Stimulated activated naive B cell treated with anti-CD40 and anti-IgM and Interleukin-4, amounts not matched to agents 10 μg/mL and 1 μg/mL and 100 μg/mL, for 72 hours (primary cell): ENCODE measurements at regions not wholly inside any gene's neighbourhood (a gene's known extent, or its start where the extent isn't known, plus 50 kb on each side); places are given as distances from the start of the nearest gene placed in this dataset.

Experiments
- ATAC-seq, 2 donors: fragments of 150-1000 bp; cut with Tn5 transposase; replicated peaks; 2 replicates each; pipeline ENCODE4 v1.10.0; 2021; ENCODE audit warnings: moderate library complexity in 1 of 2
- DNase-seq: peaks from one replicate; pipeline ENCODE4 v3.0.0; 2021
- H3K27ac Mint-ChIP-seq: one replicate; pipeline ENCODE4 v1.8.0; 2022; ENCODE audit warnings: mild to moderate bottlenecking, mixed read lengths
- H3K27me3 Mint-ChIP-seq, 2 donors: one replicate each; pipeline ENCODE4 v1.8.0; 2022; ENCODE audit warnings: mixed read lengths in 2 of 2
- H3K36me3 Mint-ChIP-seq, 2 donors: one replicate each; pipeline ENCODE4 v1.8.0; 2022; ENCODE audit warnings: mixed read lengths in 2 of 2, mild to moderate bottlenecking in 1 of 2
- H3K4me1 Mint-ChIP-seq, 2 donors: one replicate each; pipeline ENCODE4 v1.8.0; 2022; ENCODE audit warnings: mixed read lengths in 2 of 2, mild to moderate bottlenecking in 1 of 2
- H3K4me3 Mint-ChIP-seq, 2 donors: one replicate each; pipeline ENCODE4 v1.8.0; 2022; ENCODE audit warnings: mild to moderate bottlenecking in 2 of 2, mixed read lengths in 2 of 2, moderate library complexity in 1 of 2
- H3K9me3 Mint-ChIP-seq, 2 donors: one replicate each; pipeline ENCODE4 v1.8.0; 2022; ENCODE audit warnings: mixed read lengths in 2 of 2, mild to moderate bottlenecking in 1 of 2

DNA sequence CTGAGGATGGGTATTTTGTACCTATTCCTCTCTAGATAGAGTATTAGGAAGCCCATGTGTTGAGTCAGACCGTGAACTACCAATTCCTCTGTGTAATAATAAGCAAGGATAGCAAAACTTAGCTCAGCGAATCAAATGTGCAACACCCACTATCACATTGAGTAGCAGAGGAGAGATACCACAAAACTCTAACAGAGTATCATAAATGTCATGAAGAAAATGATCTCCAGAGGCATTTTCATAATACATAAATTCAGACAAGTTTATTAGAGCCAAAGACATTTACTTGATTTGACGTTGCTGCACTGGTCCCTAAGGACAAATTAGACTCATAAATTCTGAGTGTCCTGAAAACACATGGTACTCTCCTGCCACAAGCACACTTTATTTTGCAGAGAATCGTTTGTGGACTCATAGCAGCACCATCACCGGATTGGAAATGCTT, 245.2 kb downstream of the HAO1 start:
- ATAC-seq, result no peak
- no peak overlapping the region for H3K27ac Mint-ChIP-seq
- peaks cover 0 to 4% of the 10 kb centered on the region in 2 donors for H3K9me3 Mint-ChIP-seq

DNA sequence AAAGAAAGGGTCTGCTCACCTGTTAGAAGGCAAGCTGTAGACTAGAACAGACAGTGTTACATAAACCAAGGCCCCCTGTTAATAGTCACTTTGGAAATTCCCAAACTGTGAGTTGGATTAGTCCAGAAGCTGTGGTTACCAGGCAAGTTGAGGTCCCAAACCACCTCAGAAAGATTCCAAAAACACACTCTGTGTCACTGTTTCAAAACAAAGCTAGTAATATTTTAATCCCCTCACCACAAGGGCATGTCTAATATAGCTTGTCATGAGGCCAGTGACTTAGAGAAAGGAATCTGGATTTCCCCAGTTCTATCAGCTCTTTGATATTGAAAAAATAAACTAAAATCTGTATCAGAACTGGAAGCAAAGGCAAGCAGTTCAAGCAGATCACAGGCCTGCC, 244.6 kb downstream of the HAO1 start:
- no peak for ATAC-seq
- no peak for DNase-seq

More for the DNA sequence above, 245.2 kb downstream of the HAO1 start:
- no peak for DNase-seq
- H3K36me3 Mint-ChIP-seq, result no peaks in the 10 kb centered on the region
- H3K4me1 Mint-ChIP-seq, result no peaks in the 10 kb centered on the region
- H3K27me3 Mint-ChIP-seq, result no peaks in the 10 kb centered on the region
- H3K4me3 Mint-ChIP-seq, result no peak overlapping the region

DNA sequence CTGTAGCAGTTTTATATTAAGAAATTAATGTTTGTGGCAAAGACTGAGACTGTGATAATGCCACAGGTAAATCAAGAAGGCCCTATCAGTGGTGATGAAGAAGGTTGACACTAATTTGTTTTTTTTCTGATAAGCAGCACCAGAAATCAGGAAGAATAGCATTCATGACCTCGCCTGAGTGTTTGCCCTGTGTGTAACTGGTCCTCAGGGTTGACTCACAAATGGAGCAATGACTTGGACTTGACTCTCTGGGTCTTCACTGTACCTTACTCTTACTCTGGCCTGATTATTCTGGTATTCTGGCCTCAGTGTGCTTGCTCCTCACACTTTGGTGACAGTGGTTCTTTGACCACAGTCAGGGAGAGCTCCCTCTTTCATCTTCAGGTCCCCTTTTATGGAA, 243.9 kb downstream of the HAO1 start:
- no peak for ATAC-seq
- Mint-ChIP-seq H3K27me3 (no peaks in the 10 kb centered on the region), H3K4me3 (no peak overlapping the region), H3K36me3 (no peaks in the 10 kb centered on the region), H3K27ac (no peak overlapping the region), H3K4me1 (no peaks in the 10 kb centered on the region), H3K9me3 (peaks cover 3 to 5% of the 10 kb centered on the region in 2 donors)
- DNase-seq, result no peak

More for the DNA sequence above, 244.6 kb downstream of the HAO1 start:
- Mint-ChIP-seq H3K36me3 (no peaks in the 10 kb centered on the region), H3K9me3 (peaks cover under 1 to 1% of the 10 kb centered on the region in 2 donors), H3K4me1 (no peaks in the 10 kb centered on the region), H3K27me3 (no peaks in the 10 kb centered on the region), H3K27ac (no peak overlapping the region), H3K4me3 (no peak overlapping the region)

DNA sequence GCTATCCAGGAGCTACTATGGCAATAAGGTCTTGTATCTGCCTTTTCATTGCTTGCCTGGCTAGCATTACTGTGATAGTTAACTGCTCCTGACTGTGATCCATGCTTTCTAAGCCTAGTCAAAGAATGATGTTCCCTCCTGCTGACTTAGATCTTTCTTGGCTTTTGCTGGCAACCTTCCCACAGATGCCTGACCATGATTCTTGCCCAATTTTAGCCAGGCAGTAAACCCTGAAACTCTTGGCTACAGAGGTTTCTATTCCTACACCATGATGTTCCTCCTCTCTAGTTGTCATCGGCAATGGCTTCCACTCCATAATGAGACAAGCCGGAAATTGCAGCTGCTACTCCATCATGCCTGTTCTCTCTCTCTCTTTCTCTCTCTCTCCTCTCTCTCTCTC, 238.1 kb downstream of the HAO1 start:
- no peak for DNase-seq
- Mint-ChIP-seq H3K4me3 (no peak overlapping the region), H3K9me3 (peaks cover 3 to 5% of the 10 kb centered on the region in 2 donors), H3K4me1 (no peaks in the 10 kb centered on the region), H3K27ac (no peak overlapping the region), H3K36me3 (no peaks in the 10 kb centered on the region), H3K27me3 (peaks cover 0 to 5% of the 10 kb centered on the region in 2 donors)
- ATAC-seq, result no peak

DNA sequence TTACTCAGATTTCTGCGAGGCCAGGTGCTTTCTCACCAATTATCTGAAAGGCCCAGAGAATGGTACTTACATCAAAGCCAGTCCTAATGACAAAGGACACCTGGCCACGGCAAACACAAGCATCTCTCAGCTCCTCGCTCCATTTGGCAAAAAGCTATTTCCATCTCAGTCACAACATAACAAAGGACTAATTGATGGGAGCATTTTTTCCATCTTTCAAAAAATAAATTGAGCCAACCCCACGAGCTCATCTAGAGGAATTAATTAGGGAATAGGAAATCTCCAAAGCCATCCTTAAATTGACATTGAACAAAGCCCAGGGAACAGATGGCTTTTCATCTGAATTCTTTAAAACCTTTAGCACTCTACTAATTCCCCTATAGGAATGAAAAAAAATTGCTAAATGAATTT, 236.7 kb downstream of the HAO1 start:
- no peak for ATAC-seq
- Mint-ChIP-seq H3K4me3 (no peak overlapping the region), H3K4me1 (no peaks in the 10 kb centered on the region), H3K27me3 (peaks cover 0 to 5% of the 10 kb centered on the region in 2 donors), H3K36me3 (no peaks in the 10 kb centered on the region), H3K9me3 (peaks cover 3 to 5% of the 10 kb centered on the region in 2 donors), H3K27ac (no peak overlapping the region)
- no peak for DNase-seq

DNA sequence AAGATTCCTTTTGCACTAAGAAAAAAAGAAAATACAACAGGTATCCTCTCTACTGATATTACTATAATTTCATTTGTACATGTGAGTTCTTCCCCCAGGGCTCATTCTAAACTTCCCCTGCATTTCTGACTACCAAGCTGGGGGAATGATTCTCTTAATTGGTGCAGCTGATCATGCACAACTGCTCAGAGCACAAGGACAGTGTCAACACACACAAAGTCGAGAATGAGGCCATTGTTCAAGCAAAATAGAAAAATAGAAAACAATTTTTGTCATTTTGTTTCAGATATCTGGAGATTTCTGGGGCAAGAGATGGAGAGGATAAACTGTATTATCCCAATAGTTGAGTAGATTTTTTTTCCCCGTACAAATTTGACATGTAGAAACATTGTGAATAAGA, 236.3 kb downstream of the HAO1 start:
- Mint-ChIP-seq H3K27ac (no peak overlapping the region), H3K27me3 (peaks cover 0 to 5% of the 10 kb centered on the region in 2 donors), H3K4me1 (no peaks in the 10 kb centered on the region), H3K36me3 (no peaks in the 10 kb centered on the region), H3K4me3 (no peak overlapping the region), H3K9me3 (peaks cover 3 to 5% of the 10 kb centered on the region in 2 donors)
- DNase-seq (no peak), ATAC-seq (no peak)

DNA sequence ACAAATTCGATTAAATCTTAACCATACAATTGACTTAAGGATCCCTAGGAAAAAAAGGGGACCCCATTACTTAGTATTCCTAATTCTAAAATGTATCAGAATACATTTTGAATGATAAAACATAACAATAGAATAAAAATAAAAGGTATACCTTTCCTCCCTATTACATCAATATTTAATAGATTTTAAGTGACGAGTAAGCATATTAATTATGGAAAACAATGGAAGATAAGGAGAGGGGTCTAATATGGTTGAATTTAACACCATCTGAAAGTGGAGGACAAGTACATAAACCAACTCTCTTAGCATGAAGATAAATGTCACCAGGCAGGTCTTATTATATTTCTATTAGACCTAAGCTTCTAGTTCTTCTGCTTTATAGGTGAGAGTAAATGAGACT, 232.1 kb downstream of the HAO1 start:
- H3K4me3 Mint-ChIP-seq, result no peak overlapping the region
- no peaks in the 10 kb centered on the region for H3K4me1 Mint-ChIP-seq
- no peaks in the 10 kb centered on the region for H3K36me3 Mint-ChIP-seq
- H3K9me3 Mint-ChIP-seq, result no peaks in the 10 kb centered on the region
- H3K27me3 Mint-ChIP-seq, result peaks cover 0 to 5% of the 10 kb centered on the region in 2 donors
- no peak for DNase-seq
- no peak overlapping the region for H3K27ac Mint-ChIP-seq
- no peak for ATAC-seq

DNA sequence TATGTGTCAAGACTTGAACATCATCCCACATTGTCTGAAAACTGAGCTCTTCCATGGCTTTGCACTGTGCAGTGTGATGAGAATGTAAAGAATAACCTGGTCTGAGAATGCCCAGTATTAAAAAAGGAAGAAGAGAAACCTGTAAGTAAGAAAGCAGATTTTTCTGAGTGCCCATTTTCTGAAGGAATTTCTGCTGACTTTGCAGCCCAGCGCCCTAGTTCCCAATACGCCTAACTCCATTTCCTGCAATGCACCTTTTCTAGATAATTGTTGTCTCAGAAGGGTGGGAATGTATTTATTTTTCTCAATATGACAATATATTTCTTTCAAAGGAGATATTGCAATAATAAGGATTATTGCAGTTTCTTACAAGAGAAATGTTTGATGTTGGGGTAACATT, 231.5 kb downstream of the HAO1 start:
- Mint-ChIP-seq H3K4me1 (no peaks in the 10 kb centered on the region), H3K9me3 (no peaks in the 10 kb centered on the region), H3K4me3 (no peak overlapping the region), H3K36me3 (no peaks in the 10 kb centered on the region), H3K27ac (no peak overlapping the region), H3K27me3 (peaks cover 0 to 5% of the 10 kb centered on the region in 2 donors)
- no peak for DNase-seq
- no peak for ATAC-seq

DNA sequence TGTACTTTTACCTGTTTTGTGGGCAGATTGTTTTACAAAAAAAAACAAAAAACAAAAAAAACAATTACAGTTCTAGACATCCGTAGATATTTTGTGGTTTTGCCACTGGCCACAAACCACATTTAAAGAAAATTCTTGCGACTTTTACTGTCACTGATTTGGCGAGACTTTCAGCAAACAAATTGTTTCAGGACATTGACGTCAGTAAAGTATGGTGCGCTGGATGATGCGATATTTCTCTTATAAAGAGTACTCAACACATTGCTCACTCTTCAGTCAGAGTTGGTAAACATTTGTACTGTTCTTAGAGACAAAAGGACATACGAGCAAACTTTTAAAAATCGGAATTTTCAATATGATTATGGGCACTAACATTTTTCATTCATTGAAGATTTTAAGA, 229.8 kb downstream of the HAO1 start:
- DNase-seq, result no peak
- H3K36me3 Mint-ChIP-seq, result no peaks in the 10 kb centered on the region
- no peaks in the 10 kb centered on the region for H3K4me1 Mint-ChIP-seq
- no peaks in the 10 kb centered on the region for H3K9me3 Mint-ChIP-seq
- H3K27me3 Mint-ChIP-seq, result peaks cover 0 to 5% of the 10 kb centered on the region in 2 donors
- H3K27ac Mint-ChIP-seq, result no peak overlapping the region
- ATAC-seq, result no peak
- no peak overlapping the region for H3K4me3 Mint-ChIP-seq

DNA sequence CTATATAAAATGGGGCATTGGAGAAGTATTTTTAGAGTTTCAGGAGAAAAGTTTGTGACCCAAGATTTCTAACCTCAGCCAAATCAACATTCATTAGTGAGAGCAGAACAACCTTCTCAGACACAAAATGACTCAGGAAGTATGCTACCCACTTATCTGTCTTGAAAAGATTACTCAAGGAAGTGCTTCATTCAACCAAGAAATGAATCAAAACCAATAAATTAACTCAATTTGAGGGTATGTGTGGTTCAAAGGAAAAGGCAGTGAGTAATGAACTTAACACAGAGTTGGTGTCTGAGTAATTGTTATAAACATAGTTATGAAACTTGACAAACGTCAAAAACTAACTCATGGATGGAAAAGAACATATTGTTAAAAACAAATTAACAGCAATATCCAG, 227.6 kb downstream of the HAO1 start:
- Mint-ChIP-seq H3K4me3 (no peak overlapping the region), H3K36me3 (no peaks in the 10 kb centered on the region), H3K27ac (no peak overlapping the region), H3K4me1 (no peaks in the 10 kb centered on the region), H3K27me3 (no peaks in the 10 kb centered on the region), H3K9me3 (no peaks in the 10 kb centered on the region)
- DNase-seq (no peak), ATAC-seq (no peak)

DNA sequence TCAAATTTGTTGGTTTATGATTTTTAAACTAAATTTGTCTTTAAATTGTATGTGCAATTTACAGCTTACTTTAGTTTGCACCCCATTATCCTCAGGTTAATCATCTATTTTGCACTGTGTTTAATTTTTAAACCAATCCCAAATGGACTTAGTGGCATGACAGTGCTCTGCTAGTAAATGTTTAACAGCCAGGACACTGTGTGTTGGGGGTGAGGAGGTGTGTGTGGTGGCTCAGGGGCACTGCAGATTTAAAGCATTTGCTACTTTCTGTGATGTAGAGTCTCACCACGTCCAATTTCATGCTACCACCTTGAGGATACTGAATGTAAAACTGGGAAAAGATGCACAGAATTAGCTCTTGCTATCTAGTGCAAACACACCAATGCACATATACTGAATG, 225.7 kb downstream of the HAO1 start:
- DNase-seq, result no peak
- no peaks in the 10 kb centered on the region for H3K27me3 Mint-ChIP-seq
- no peak for ATAC-seq
- H3K4me3 Mint-ChIP-seq, result no peak overlapping the region
- no peaks in the 10 kb centered on the region for H3K4me1 Mint-ChIP-seq
- H3K36me3 Mint-ChIP-seq, result no peaks in the 10 kb centered on the region
- no peak overlapping the region for H3K27ac Mint-ChIP-seq
- H3K9me3 Mint-ChIP-seq, result no peaks in the 10 kb centered on the region

DNA sequence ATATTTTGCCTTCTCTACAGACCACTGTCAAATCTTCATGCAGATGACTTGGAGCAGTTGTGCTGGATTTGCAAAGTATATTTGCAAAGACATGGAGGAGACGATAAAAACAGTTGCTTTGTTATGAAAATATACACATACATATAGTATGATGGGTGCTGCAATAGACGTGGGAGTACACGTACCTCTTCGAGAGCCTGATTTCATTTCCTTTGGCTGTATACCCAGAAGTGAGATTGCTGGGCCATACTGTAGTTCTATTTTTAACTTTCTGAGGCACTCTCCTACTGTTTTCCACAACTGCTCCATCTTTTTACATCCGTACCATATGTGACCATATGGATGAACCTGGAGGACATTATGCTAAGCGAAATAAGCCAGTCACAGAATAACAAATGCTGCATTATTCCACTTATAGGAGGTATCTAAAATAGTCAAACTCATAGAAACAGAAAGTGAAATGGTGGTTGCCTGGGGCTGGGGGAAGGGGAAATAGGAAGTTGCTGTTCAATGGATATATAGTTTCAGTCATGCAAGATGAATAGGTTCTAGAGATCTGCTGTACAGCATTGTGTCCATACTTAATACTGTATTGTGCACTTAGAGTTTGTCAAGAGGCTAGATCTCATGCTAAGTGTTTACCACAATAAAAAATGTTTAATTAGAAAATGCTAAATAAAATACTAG, 223.8 kb downstream of the HAO1 start:
- ATAC-seq (no peak), DNase-seq (no peak)
- Mint-ChIP-seq H3K4me3 (no peak overlapping the region), H3K27ac (no peak overlapping the region), H3K36me3 (no peaks in the 10 kb centered on the region), H3K4me1 (no peaks in the 10 kb centered on the region), H3K27me3 (no peaks in the 10 kb centered on the region), H3K9me3 (peaks cover 2 to 3% of the 10 kb centered on the region in 2 donors)

DNA sequence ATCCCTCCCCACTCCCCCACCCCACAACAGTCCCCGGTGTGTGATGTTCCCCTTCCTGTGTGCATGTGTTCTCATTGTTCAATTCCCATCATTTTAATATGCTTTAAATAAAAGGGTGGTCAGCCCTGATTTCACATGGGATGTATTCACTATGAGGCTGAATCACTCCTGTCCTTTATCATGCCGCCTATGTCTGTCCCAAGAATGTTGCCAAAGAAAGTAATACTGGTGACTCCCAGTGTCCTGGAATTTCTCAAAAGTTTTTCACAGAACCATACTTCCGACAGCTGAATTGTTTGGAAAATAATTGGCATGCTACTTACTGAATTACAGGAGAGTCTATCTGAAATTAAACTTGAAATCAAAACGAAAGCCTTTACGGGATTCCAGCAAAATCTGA, 217.7 kb downstream of the HAO1 start:
- Mint-ChIP-seq H3K4me3 (no peak overlapping the region), H3K27me3 (no peaks in the 10 kb centered on the region), H3K27ac (no peak overlapping the region), H3K4me1 (no peaks in the 10 kb centered on the region), H3K9me3 (peaks cover 2 to 3% of the 10 kb centered on the region in 2 donors), H3K36me3 (no peaks in the 10 kb centered on the region)
- DNase-seq (no peak), ATAC-seq (no peak)

DNA sequence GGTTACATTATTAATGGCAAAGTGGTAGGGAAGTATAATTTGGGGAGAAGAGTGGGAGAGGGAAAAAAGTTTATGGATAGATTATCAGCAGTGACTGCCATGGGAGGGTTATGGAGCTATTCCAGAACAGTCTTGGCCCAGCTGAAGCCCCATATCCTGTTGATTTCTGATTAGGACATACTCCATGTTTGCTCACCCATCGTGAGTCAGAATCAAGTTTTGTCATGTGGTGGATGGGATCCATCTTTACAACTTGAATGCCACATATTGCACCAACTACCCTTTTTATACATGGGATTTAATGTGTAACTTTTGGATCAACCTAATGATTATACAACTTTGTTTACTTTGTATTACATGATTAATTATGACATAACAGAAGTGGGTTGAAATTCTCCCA, 217.0 kb downstream of the HAO1 start:
- no peaks in the 10 kb centered on the region for H3K36me3 Mint-ChIP-seq
- H3K4me3 Mint-ChIP-seq, result no peak overlapping the region
- H3K27ac Mint-ChIP-seq, result no peak overlapping the region
- peaks cover 2 to 3% of the 10 kb centered on the region in 2 donors for H3K9me3 Mint-ChIP-seq
- no peaks in the 10 kb centered on the region for H3K4me1 Mint-ChIP-seq
- no peak for DNase-seq
- no peak for ATAC-seq
- H3K27me3 Mint-ChIP-seq, result no peaks in the 10 kb centered on the region

DNA sequence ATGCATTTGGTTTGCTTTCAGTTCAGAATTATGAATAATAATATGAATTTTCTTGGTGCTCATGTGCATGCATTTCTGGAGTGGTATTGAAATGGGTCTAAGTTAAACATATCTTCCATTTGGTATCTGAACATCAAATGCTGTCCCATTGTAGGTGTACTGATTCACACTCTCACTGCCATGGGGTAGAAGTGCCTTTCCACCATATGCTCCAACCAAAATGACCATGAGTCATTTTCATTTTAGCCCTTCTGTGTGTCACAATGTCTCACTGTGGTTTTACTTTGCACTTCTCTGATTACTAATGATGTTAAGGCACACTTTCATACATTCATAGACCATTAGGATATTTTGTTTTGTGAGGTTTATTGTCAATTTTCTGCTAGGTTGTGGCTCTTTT, 211.9 kb downstream of the HAO1 start:
- Mint-ChIP-seq H3K4me1 (no peaks in the 10 kb centered on the region), H3K9me3 (no peaks in the 10 kb centered on the region)
- DNase-seq, result no peak

DNA sequence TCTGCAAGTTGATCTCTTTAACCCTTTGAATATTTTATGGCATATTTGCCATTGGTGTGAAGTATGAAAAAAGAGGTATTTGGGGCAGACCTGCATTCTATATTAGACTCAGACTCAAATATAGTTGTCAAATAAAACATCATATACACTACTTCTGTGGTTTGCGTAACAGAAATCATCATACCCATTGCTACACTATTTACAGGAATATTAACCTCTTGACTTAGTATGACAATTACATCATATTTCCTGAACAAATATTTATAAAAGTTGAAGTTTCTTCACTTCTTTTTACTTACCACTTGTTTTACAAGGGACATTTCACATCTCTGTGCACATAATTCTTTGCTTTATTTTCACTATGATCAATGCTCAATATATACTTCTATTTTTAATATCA, 206.0 kb downstream of the HAO1 start:
- H3K4me1 Mint-ChIP-seq, result no peaks in the 10 kb centered on the region
- DNase-seq, result no peak
- no peak overlapping the region for H3K27ac Mint-ChIP-seq
- no peak for ATAC-seq
- H3K27me3 Mint-ChIP-seq, result no peaks in the 10 kb centered on the region
- H3K9me3 Mint-ChIP-seq, result no peaks in the 10 kb centered on the region
- H3K4me3 Mint-ChIP-seq, result no peak overlapping the region
- H3K36me3 Mint-ChIP-seq, result no peaks in the 10 kb centered on the region

More for the DNA sequence above, 211.9 kb downstream of the HAO1 start:
- no peak overlapping the region for H3K4me3 Mint-ChIP-seq
- H3K27ac Mint-ChIP-seq, result no peak overlapping the region
- no peaks in the 10 kb centered on the region for H3K27me3 Mint-ChIP-seq
- no peaks in the 10 kb centered on the region for H3K36me3 Mint-ChIP-seq
- no peak for ATAC-seq
